ENCODE measurements at regions not wholly inside any gene's neighbourhood (a gene's known extent, or its start where the extent isn't known, plus 50 kb on each side); places are given as distances from the start of the nearest gene placed in this dataset.

- Histone ChIP-seq H3K36me3 (ENCODE audit: control insufficient read depth, insufficient read depth, low read length) (no peaks in the 10 kb centered on the region), H3K9me3 (ENCODE audit: control insufficient read depth, low read depth, low read length) (no peaks in the 10 kb centered on the region), H3K4me1 (ENCODE audit: control insufficient read depth, insufficient read depth, low read length) (no peaks in the 10 kb centered on the region), H3K27me3 (ENCODE audit: control insufficient read depth, insufficient read depth, low read length) (no peaks in the 10 kb centered on the region), H3K27ac (ENCODE audit: low read length) (no peak overlapping the region), H3K4me3 (ENCODE audit: low read length) (no peak overlapping the region)
- no peak for DNase-seq
- no CpG with 5 or more reads among the region's 2 CpGs for WGBS (ENCODE audit: insufficient coverage, low lambda C conversion rate)
These were observed 1119.1 kb upstream of the PHF14 start for GRCh38 chr7:9854605-9855004.

- WGBS (ENCODE audit: insufficient coverage, low lambda C conversion rate) = no CpG with 5 or more reads among the region's 1 CpG
- H3K27me3 ChIP-seq (ENCODE audit: control insufficient read depth, insufficient read depth, low read length) = no peaks in the 10 kb centered on the region
- no peak for DNase-seq
- H3K4me1 ChIP-seq (ENCODE audit: control insufficient read depth, insufficient read depth, low read length) = no peaks in the 10 kb centered on the region
- no peaks in the 10 kb centered on the region for H3K9me3 ChIP-seq (ENCODE audit: control insufficient read depth, low read depth, low read length)
- no peaks in the 10 kb centered on the region for H3K36me3 ChIP-seq (ENCODE audit: control insufficient read depth, insufficient read depth, low read length)
- no peak overlapping the region for H3K4me3 ChIP-seq (ENCODE audit: low read length)
- no peak overlapping the region for H3K27ac ChIP-seq (ENCODE audit: low read length)
These were observed 1117.0 kb upstream of the PHF14 start for GRCh38 chr7:9856668-9857067.

DNA sequence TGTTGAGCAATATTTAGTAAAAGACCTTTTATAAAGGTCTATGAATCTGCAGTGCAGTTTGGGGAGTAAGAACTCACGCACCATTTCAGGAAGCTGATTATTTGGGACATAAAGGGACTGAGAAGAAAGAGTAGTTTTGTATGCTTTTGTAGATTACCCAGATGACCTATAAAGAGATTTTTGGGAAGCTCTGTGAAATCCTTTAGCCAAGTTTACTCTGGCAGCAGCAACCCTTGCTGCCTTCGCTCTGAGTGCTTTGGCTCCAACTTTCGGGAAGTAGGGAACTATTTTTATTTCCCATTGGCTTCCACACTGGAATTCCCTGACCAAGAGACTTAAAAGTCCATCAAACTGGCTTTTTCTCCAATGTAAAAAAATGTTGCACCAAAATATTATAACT lies 1110.1 kb upstream of the PHF14 start:
- Histone ChIP-seq H3K36me3 (ENCODE audit: control insufficient read depth, insufficient read depth, low read length) (no peaks in the 10 kb centered on the region), H3K4me1 (ENCODE audit: control insufficient read depth, insufficient read depth, low read length) (no peaks in the 10 kb centered on the region), H3K9me3 (ENCODE audit: control insufficient read depth, low read depth, low read length) (no peaks in the 10 kb centered on the region), H3K4me3 (ENCODE audit: low read length) (no peak overlapping the region), H3K27me3 (ENCODE audit: control insufficient read depth, insufficient read depth, low read length) (no peaks in the 10 kb centered on the region), H3K27ac (ENCODE audit: low read length) (no peak overlapping the region)
- WGBS (ENCODE audit: insufficient coverage, low lambda C conversion rate) = 100% methylated on average over 1 of the region's 3 CpGs
- no peak for DNase-seq

DNA sequence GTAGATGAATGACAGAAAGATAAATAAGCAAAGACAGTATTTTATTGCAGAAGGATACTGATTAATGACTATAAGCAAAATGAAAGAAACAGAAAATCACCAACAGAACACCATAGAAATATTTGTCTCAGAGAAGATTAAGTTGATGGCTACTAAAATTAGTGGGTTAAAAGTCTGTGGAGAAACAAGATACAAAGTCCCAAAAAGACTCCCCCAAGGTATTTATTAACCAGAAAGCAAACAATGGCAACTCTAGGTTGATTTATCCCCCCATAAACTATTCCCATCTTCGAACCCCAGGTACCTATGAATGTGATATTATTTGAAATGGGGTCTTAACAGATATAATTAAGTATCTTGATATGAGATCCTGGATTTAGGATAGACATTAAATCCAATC lies 1104.5 kb upstream of the PHF14 start:
- H3K27ac ChIP-seq (ENCODE audit: low read length) = no peak overlapping the region
- no CpG with 5 or more reads among the region's 1 CpG for WGBS (ENCODE audit: insufficient coverage, low lambda C conversion rate)
- no peaks in the 10 kb centered on the region for H3K27me3 ChIP-seq (ENCODE audit: control insufficient read depth, insufficient read depth, low read length)
- H3K9me3 ChIP-seq (ENCODE audit: control insufficient read depth, low read depth, low read length) = no peaks in the 10 kb centered on the region
- DNase-seq = no peak
- H3K36me3 ChIP-seq (ENCODE audit: control insufficient read depth, insufficient read depth, low read length) = no peaks in the 10 kb centered on the region
- H3K4me1 ChIP-seq (ENCODE audit: control insufficient read depth, insufficient read depth, low read length) = no peaks in the 10 kb centered on the region
- H3K4me3 ChIP-seq (ENCODE audit: low read length) = no peak overlapping the region

DNA sequence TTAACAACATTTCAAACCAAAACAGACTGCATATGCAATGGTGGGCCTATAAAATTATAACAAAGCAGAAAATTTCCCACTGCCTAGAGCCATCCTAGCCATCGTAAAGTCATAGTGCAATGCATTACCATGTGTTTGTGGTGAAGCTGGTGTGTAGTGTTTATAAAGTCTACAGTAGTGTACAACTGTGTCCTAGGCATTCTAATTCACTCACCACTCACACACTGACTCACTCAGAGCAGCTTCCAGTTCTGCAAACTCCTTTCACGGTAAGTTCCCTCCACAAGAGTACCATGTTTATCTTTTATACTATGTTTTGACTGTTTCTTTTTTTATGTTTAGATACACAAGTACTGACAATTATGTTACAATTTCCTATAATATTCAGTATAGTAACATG lies 1104.1 kb upstream of the PHF14 start:
- Histone ChIP-seq H3K27me3 (ENCODE audit: control insufficient read depth, insufficient read depth, low read length) (no peaks in the 10 kb centered on the region), H3K27ac (ENCODE audit: low read length) (no peak overlapping the region), H3K9me3 (ENCODE audit: control insufficient read depth, low read depth, low read length) (no peaks in the 10 kb centered on the region), H3K4me1 (ENCODE audit: control insufficient read depth, insufficient read depth, low read length) (no peaks in the 10 kb centered on the region), H3K36me3 (ENCODE audit: control insufficient read depth, insufficient read depth, low read length) (no peaks in the 10 kb centered on the region), H3K4me3 (ENCODE audit: low read length) (no peak overlapping the region)
- no peak for DNase-seq
- 64% methylated on average over 1 of the region's 2 CpGs for WGBS (ENCODE audit: insufficient coverage, low lambda C conversion rate)

- H3K27me3 ChIP-seq (ENCODE audit: control insufficient read depth, insufficient read depth, low read length) = no peaks in the 10 kb centered on the region
- no peak for DNase-seq
- no peak overlapping the region for H3K27ac ChIP-seq (ENCODE audit: low read length)
- H3K4me1 ChIP-seq (ENCODE audit: control insufficient read depth, insufficient read depth, low read length) = no peaks in the 10 kb centered on the region
- WGBS (ENCODE audit: insufficient coverage, low lambda C conversion rate) = 89% methylated on average over 1 of the region's 4 CpGs
- no peaks in the 10 kb centered on the region for H3K9me3 ChIP-seq (ENCODE audit: control insufficient read depth, low read depth, low read length)
- H3K4me3 ChIP-seq (ENCODE audit: low read length) = no peak overlapping the region
- H3K36me3 ChIP-seq (ENCODE audit: control insufficient read depth, insufficient read depth, low read length) = no peaks in the 10 kb centered on the region
These were observed 1103.0 kb upstream of the PHF14 start for GRCh38 chr7:9870674-9871073.

DNA sequence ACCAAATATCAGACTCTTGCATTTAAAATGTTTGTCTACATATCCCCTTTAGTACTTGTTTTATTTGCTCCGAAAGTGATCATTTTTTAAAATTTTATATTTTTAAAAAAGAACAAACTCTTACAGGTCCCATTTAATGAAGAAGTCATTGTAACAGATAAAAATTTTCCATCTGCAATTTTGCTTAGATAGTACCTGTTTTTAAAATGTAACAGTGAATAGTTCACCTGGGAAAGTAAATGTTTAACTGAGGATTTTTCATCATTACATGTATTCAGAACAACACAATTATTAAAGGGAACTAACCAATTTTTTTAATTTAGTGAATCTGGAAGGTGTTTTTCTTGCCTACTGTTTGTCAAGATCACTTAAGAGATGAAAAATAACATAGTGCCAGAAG lies 1099.5 kb upstream of the PHF14 start:
- Histone ChIP-seq H3K4me1 (ENCODE audit: control insufficient read depth, insufficient read depth, low read length) (no peaks in the 10 kb centered on the region), H3K27ac (ENCODE audit: low read length) (no peak overlapping the region), H3K4me3 (ENCODE audit: low read length) (no peak overlapping the region), H3K36me3 (ENCODE audit: control insufficient read depth, insufficient read depth, low read length) (no peaks in the 10 kb centered on the region), H3K9me3 (ENCODE audit: control insufficient read depth, low read depth, low read length) (peaks cover 4% of the 10 kb centered on the region), H3K27me3 (ENCODE audit: control insufficient read depth, insufficient read depth, low read length) (no peaks in the 10 kb centered on the region)
- DNase-seq = no peak
- WGBS (ENCODE audit: insufficient coverage, low lambda C conversion rate) = 100% methylated on average over 1 of the region's 1 CpG

DNA sequence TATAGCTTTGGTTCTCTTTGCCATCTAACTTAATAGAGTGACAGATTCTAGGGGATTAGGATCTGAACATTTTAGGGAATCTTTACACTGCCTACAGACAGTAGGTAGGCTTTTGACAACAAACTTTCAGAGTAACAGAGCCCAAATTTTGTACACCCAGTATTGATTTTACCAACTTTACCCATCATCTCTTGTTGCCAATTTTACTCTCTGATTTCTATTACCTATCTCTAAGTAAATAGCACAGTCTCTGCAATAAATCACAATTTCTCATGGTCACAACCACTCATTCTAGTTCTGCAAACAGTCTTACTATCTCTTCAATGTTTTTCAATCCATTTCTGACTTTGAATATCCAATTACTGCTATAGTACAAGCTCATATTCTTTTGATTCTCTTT lies 1097.6 kb upstream of the PHF14 start:
- Histone ChIP-seq H3K27ac (ENCODE audit: low read length) (no peak overlapping the region), H3K9me3 (ENCODE audit: control insufficient read depth, low read depth, low read length) (peaks cover 4% of the 10 kb centered on the region), H3K36me3 (ENCODE audit: control insufficient read depth, insufficient read depth, low read length) (no peaks in the 10 kb centered on the region), H3K27me3 (ENCODE audit: control insufficient read depth, insufficient read depth, low read length) (no peaks in the 10 kb centered on the region), H3K4me3 (ENCODE audit: low read length) (no peak overlapping the region), H3K4me1 (ENCODE audit: control insufficient read depth, insufficient read depth, low read length) (no peaks in the 10 kb centered on the region)
- DNase-seq = no peak

DNA sequence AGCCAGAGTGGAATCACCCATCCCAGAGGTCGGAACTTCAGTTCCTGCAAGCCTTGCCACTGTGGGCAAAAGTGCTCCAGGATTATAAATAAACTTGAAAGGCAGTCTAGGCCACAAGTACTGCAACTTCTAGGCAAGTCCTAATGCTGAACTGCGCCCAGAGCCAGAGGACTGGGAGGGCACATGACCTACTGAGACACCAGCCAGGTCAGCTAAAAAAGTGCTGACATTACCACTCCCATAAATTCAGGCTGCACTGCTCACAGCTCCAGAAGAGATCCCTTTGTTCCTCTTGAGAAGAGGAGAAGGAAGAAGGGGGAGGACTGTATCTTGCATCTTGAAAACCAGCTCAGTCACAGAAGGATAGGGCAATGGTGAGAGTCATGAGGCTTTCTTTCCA lies 1084.1 kb upstream of the PHF14 start:
- Histone ChIP-seq H3K27me3 (ENCODE audit: control insufficient read depth, insufficient read depth, low read length) (no peaks in the 10 kb centered on the region), H3K4me1 (ENCODE audit: control insufficient read depth, insufficient read depth, low read length) (no peaks in the 10 kb centered on the region)

DNA sequence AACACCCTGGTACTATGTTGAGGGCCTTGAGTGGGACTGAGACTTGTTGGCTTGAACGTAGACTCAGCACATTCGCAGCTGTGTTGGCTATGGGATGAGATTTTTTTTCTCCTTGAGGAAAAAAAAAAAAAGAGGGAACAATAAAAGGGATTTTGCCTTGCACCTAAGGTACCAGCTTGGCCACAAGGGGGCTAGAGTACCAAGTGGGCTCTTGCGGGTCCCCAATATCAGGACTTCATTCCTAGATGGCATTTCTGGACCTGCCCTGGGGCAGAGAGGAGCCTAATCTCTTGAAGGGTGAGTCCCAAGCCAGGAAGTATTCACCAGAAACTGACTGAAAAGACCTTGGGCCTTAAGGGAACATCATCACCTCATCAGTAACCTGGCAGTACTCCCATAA lies 1083.6 kb upstream of the PHF14 start:
- Histone ChIP-seq H3K9me3 (ENCODE audit: control insufficient read depth, low read depth, low read length) (no peaks in the 10 kb centered on the region), H3K4me3 (ENCODE audit: low read length) (no peak overlapping the region), H3K36me3 (ENCODE audit: control insufficient read depth, insufficient read depth, low read length) (no peaks in the 10 kb centered on the region), H3K27ac (ENCODE audit: low read length) (no peak overlapping the region), H3K27me3 (ENCODE audit: control insufficient read depth, insufficient read depth, low read length) (no peaks in the 10 kb centered on the region), H3K4me1 (ENCODE audit: control insufficient read depth, insufficient read depth, low read length) (no peaks in the 10 kb centered on the region)
- WGBS (ENCODE audit: insufficient coverage, low lambda C conversion rate) = no CpG with 5 or more reads among the region's 3 CpGs
- DNase-seq = no peak

More for the DNA sequence above, 1084.1 kb upstream of the PHF14 start:
- no peak overlapping the region for H3K27ac ChIP-seq (ENCODE audit: low read length)
- no peak for DNase-seq
- no peaks in the 10 kb centered on the region for H3K36me3 ChIP-seq (ENCODE audit: control insufficient read depth, insufficient read depth, low read length)
- no CpG with 5 or more reads among the region's 2 CpGs for WGBS (ENCODE audit: insufficient coverage, low lambda C conversion rate)
- H3K9me3 ChIP-seq (ENCODE audit: control insufficient read depth, low read depth, low read length) = no peaks in the 10 kb centered on the region
- no peak overlapping the region for H3K4me3 ChIP-seq (ENCODE audit: low read length)

GRCh38 chr7:9891056-9891455 lies 1082.6 kb upstream of the PHF14 start:
- no peaks in the 10 kb centered on the region for H3K36me3 ChIP-seq (ENCODE audit: control insufficient read depth, insufficient read depth, low read length)
- no peak for DNase-seq
- no CpG with 5 or more reads among the region's 3 CpGs for WGBS (ENCODE audit: insufficient coverage, low lambda C conversion rate)
- H3K27me3 ChIP-seq (ENCODE audit: control insufficient read depth, insufficient read depth, low read length) = no peaks in the 10 kb centered on the region
- H3K27ac ChIP-seq (ENCODE audit: low read length) = no peak overlapping the region
- no peak overlapping the region for H3K4me3 ChIP-seq (ENCODE audit: low read length)
- H3K4me1 ChIP-seq (ENCODE audit: control insufficient read depth, insufficient read depth, low read length) = no peaks in the 10 kb centered on the region
- peaks cover 3% of the 10 kb centered on the region for H3K9me3 ChIP-seq (ENCODE audit: control insufficient read depth, low read depth, low read length)

Measured in large intestine (tissue), 3 donors.